Nephron (organoid): ENCODE measurements at regions not wholly inside any gene's neighbourhood (a gene's known extent, or its start where the extent isn't known, plus 50 kb on each side); places are given as distances from the start of the nearest gene placed in this dataset.

Experiments used
- H3K27ac Mint-ChIP-seq, 3 experiments: 2 replicates each; pipeline ENCODE4 v1.8.0; 2020; ENCODE audit warnings: mixed read lengths in 3 of 3, mild to moderate bottlenecking in 2 of 3, moderate library complexity in 1 of 3
- H3K27me3 Mint-ChIP-seq: 2 replicates; pipeline ENCODE4 v1.8.0; 2021; ENCODE audit warnings: low read depth, mild to moderate bottlenecking, moderate library complexity, mixed read lengths
- H3K36me3 Mint-ChIP-seq: 2 replicates; pipeline ENCODE4 v1.8.0; 2020; ENCODE audit warnings: low read depth, mixed read lengths
- H3K4me1 Mint-ChIP-seq: 2 replicates; pipeline ENCODE4 v1.8.0; 2020; ENCODE audit warnings: mixed read lengths
- H3K4me3 Mint-ChIP-seq, 3 experiments: 2 replicates each; pipeline ENCODE4 v1.8.0; 2020; ENCODE audit warnings: mild to moderate bottlenecking in 3 of 3, mixed read lengths in 3 of 3, moderate library complexity in 2 of 3
- H3K9me3 Mint-ChIP-seq: 2 replicates; pipeline ENCODE4 v1.8.0; 2020; ENCODE audit warnings: mixed read lengths
- CTCF ChIP-seq, 3 experiments: fragments of 200-600 bp; sonication (generic); IDR thresholded peaks; one replicate each; pipeline ENCODE4 v1.5.0; 2021; ENCODE audit warnings: antibody characterized with exemption in 3 of 3; ENCODE audit not compliant: unreplicated experiment in 3 of 3

- H3K36me3 Mint-ChIP-seq, result no peaks in the 10 kb centered on the region
- peaks cover 11% of the 10 kb centered on the region for H3K27me3 Mint-ChIP-seq
- H3K4me3 Mint-ChIP-seq, result no peak overlapping the region
- no peak for TF ChIP-seq CTCF (IDR thresholded peaks at IDR 0.05; ENCODE audit: unreplicated experiment in 3 of 3)
- peaks cover 5% of the 10 kb centered on the region for H3K4me1 Mint-ChIP-seq
- no peak overlapping the region for H3K27ac Mint-ChIP-seq
- H3K9me3 Mint-ChIP-seq, result no peaks in the 10 kb centered on the region
Measured at GRCh38 chr17:14933676-14934075, 331.4 kb downstream of the PMP22 start.

- peak; percentile 80 to 82 (median 81) for TF ChIP-seq CTCF (IDR thresholded peaks at IDR 0.05; ENCODE audit: unreplicated experiment in 3 of 3)
- H3K36me3 Mint-ChIP-seq, result no peaks in the 10 kb centered on the region
- H3K9me3 Mint-ChIP-seq, result peaks cover 9% of the 10 kb centered on the region
- H3K4me3 Mint-ChIP-seq, result no peak overlapping the region
- peaks cover 20% of the 10 kb centered on the region for H3K27me3 Mint-ChIP-seq
- H3K27ac Mint-ChIP-seq, result no peak overlapping the region
- H3K4me1 Mint-ChIP-seq, result no peaks in the 10 kb centered on the region
Measured at GRCh38 chr17:14926526-14927122, 338.5 kb downstream of the PMP22 start.

GRCh38 chr17:14926073-14926472 is 339.1 kb downstream of the PMP22 start:
- H3K27ac Mint-ChIP-seq, result no peak overlapping the region
- no peak for TF ChIP-seq CTCF (IDR thresholded peaks at IDR 0.05; ENCODE audit: unreplicated experiment in 3 of 3)
- no peak overlapping the region for H3K4me3 Mint-ChIP-seq
- no peaks in the 10 kb centered on the region for H3K36me3 Mint-ChIP-seq
- peaks cover 9% of the 10 kb centered on the region for H3K9me3 Mint-ChIP-seq
- no peaks in the 10 kb centered on the region for H3K4me1 Mint-ChIP-seq
- H3K27me3 Mint-ChIP-seq, result peaks cover 19% of the 10 kb centered on the region

- no peak overlapping the region for H3K27ac Mint-ChIP-seq
- no peaks in the 10 kb centered on the region for H3K4me1 Mint-ChIP-seq
- no peak for TF ChIP-seq CTCF (IDR thresholded peaks at IDR 0.05; ENCODE audit: unreplicated experiment in 3 of 3)
- peaks cover 16% of the 10 kb centered on the region for H3K27me3 Mint-ChIP-seq
- no peak overlapping the region for H3K4me3 Mint-ChIP-seq
- H3K36me3 Mint-ChIP-seq, result no peaks in the 10 kb centered on the region
- peaks cover 9% of the 10 kb centered on the region for H3K9me3 Mint-ChIP-seq
Measured at GRCh38 chr17:14925498-14925897, 339.6 kb downstream of the PMP22 start.

- Mint-ChIP-seq H3K36me3 (no peaks in the 10 kb centered on the region), H3K27me3 (peaks cover 12% of the 10 kb centered on the region), H3K4me1 (no peaks in the 10 kb centered on the region), H3K4me3 (no peak overlapping the region), H3K27ac (no peak overlapping the region), H3K9me3 (peaks cover 9% of the 10 kb centered on the region)
- TF ChIP-seq CTCF (IDR thresholded peaks at IDR 0.05; ENCODE audit: unreplicated experiment in 3 of 3), result no peak
Measured at GRCh38 chr17:14923981-14924380, 341.1 kb downstream of the PMP22 start.

- peaks cover 9% of the 10 kb centered on the region for H3K9me3 Mint-ChIP-seq
- H3K27me3 Mint-ChIP-seq, result peaks cover 17% of the 10 kb centered on the region
- H3K36me3 Mint-ChIP-seq, result no peaks in the 10 kb centered on the region
- no peak overlapping the region for H3K4me3 Mint-ChIP-seq
- no peak overlapping the region for H3K27ac Mint-ChIP-seq
- TF ChIP-seq CTCF (IDR thresholded peaks at IDR 0.05; ENCODE audit: unreplicated experiment in 3 of 3), result no peak
- H3K4me1 Mint-ChIP-seq, result no peaks in the 10 kb centered on the region
Measured at GRCh38 chr17:14922411-14922810, 342.7 kb downstream of the PMP22 start.
